ENCODE measurements at regions not wholly inside any gene's neighbourhood (a gene's known extent, or its start where the extent isn't known, plus 50 kb on each side); places are given as distances from the start of the nearest gene placed in this dataset.

- TF ChIP-seq TCF12 (IDR thresholded peaks at IDR 0.05) (no peak), TCF12 (CRISPR knock-in tag; IDR thresholded peaks at IDR 0.05) (no peak), ZNF382 (CRISPR knock-in tag; IDR thresholded peaks at IDR 0.05; ENCODE audit: borderline replicate concordance) (no peak), ZNF749 (CRISPR knock-in tag; IDR thresholded peaks at IDR 0.05; ENCODE audit: borderline replicate concordance) (no peak), NCOA2 (CRISPR knock-in tag; IDR thresholded peaks at IDR 0.05) (no peak)
- TF ChIP-seq, protein P1, sequence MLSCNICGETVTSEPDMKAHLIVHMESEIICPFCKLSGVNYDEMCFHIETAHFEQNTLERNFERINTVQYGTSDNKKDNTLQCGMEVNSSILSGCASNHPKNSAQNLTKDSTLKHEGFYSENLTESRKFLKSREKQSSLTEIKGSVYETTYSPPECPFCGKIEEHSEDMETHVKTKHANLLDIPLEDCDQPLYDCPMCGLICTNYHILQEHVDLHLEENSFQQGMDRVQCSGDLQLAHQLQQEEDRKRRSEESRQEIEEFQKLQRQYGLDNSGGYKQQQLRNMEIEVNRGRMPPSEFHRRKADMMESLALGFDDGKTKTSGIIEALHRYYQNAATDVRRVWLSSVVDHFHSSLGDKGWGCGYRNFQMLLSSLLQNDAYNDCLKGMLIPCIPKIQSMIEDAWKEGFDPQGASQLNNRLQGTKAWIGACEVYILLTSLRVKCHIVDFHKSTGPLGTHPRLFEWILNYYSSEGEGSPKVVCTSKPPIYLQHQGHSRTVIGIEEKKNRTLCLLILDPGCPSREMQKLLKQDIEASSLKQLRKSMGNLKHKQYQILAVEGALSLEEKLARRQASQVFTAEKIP (CRISPR knock-in tag; IDR thresholded peaks at IDR 0.05; ENCODE audit: borderline replicate concordance): no peak
- TF ChIP-seq, protein P2, sequence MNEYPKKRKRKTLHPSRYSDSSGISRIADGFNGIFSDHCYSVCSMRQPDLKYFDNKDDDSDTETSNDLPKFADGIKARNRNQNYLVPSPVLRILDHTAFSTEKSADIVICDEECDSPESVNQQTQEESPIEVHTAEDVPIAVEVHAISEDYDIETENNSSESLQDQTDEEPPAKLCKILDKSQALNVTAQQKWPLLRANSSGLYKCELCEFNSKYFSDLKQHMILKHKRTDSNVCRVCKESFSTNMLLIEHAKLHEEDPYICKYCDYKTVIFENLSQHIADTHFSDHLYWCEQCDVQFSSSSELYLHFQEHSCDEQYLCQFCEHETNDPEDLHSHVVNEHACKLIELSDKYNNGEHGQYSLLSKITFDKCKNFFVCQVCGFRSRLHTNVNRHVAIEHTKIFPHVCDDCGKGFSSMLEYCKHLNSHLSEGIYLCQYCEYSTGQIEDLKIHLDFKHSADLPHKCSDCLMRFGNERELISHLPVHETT (CRISPR knock-in tag; conservative IDR thresholded peaks at IDR 0.05): no peak
These were observed 151.6 kb upstream of the PDE10A start (continued) for GRCh38 chr6:165814679-165815078.

DNA sequence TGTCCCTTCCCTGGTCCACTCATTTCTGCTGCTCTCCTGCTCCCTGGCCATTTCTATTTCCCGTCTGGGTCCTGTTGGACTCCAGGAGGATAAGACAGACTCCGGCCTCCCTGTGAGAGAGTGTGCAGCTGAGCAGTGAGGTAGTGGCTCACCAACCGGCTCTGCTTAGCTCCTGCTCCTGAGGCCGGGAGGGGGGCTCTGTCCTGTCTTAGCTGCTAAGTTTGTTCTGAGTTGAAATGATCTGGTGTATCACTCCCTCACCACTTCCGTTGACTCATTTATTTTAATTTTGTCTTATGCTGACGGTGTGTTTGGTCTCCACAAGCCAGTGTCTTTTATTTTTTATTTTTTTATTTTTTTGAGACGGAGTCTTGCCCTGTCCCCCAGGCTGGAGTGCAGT is 148.5 kb upstream of the PDE10A start:
- Histone ChIP-seq H3K27ac (ENCODE audit: extremely low read length, insufficient read depth, low read length) (no peak overlapping the region), H3K27me3 (ENCODE audit: control insufficient read depth in 1 of 2, insufficient read depth in 2 of 2, low read length in 2 of 2) (peaks cover 0 to 47% of the 10 kb centered on the region in 2 experiments; a peak in 3 of 5 replicates), H2AFZ (ENCODE audit: low read length) (no peak overlapping the region), H3K4me2 (ENCODE audit: low read depth, low read length) (no peak overlapping the region), H3K9me3 (ENCODE audit: low read length) (no peaks in the 10 kb centered on the region), H3K4me1 (ENCODE audit: insufficient read depth, low read length) (no peaks in the 10 kb centered on the region), H3K36me3 (replicated peaks in 1 of 2; ENCODE audit: control insufficient read depth in 1 of 2, insufficient read depth in 2 of 2, low read length in 2 of 2) (no peaks in the 10 kb centered on the region), H4K20me1 (ENCODE audit: insufficient read depth, low read length) (no peaks in the 10 kb centered on the region), H3K9ac (ENCODE audit: insufficient read depth, low read depth, low read length) (no peak overlapping the region), H3K79me2 (ENCODE audit: insufficient read depth, low read length) (no peaks in the 10 kb centered on the region), H3K4me3 (replicated peaks in 1 of 3; ENCODE audit: insufficient read depth in 1 of 3, low read depth in 2 of 3, low read length in 3 of 3) (no peak overlapping the region)
- DNase-seq (ENCODE audit: low spot score): no peak
- ChIA-PET POLR2A (no interaction called here), CTCF (ENCODE audit: low intra/inter-chr PET ratio, low total read pairs) (no interaction called here)
- WGBS (ENCODE audit: low lambda C conversion rate): 10% methylated on average over 7 of the region's 7 CpGs
- BruUV-seq (replicated peaks): no TSS peak
- no peak for TF ChIP-seq ZNF768 (CRISPR knock-in tag; IDR thresholded peaks at IDR 0.05)
- no peak for TF ChIP-seq ZNF10 (CRISPR knock-in tag; IDR thresholded peaks at IDR 0.05; ENCODE audit: borderline replicate concordance, low read depth)
- no peak for TF ChIP-seq SRF (IDR thresholded peaks at IDR 0.05; ENCODE audit: low read depth, low read length)
- FAIRE-seq: no peak
- no peak for ATAC-seq
- intact Hi-C loops (cut with micrococcal nuclease; ENCODE audit: unreplicated experiment) (no loop called here), in situ Hi-C loops (cut with HindIII; ENCODE audit: extremely low pct_ligation_motif_present, low pct_unique_long_range_greater_than_20kb) (no loop called here)
